Retinal pigment epithelial cell (primary cell): ENCODE measurements at regions not wholly inside any gene's neighbourhood (a gene's known extent, or its start where the extent isn't known, plus 50 kb on each side); places are given as distances from the start of the nearest gene placed in this dataset.
"Not testable (repeated sequence)": the region's sequence is repeated elsewhere in the genome, so short reads cannot be mapped to it uniquely, and the experiment has no call there.

Experiments
- DNase-seq: peaks from one replicate; pipeline ENCODE4 v3.0.0-alpha.2; 2010; ENCODE audit warnings: low read depth
- H3K4me3 ChIP-seq: 2 replicates; pipeline ENCODE4 v1.5.1; 2011; ENCODE audit warnings: mild to moderate bottlenecking, low read length, control low read depth, moderate library complexity
- CTCF ChIP-seq: conservative IDR thresholded peaks from 2 replicates; pipeline ENCODE4 v1.5.1; 2011; ENCODE audit warnings: low read depth, low read length, control low read depth, inconsistent platforms

GRCh38 chr7:9391984-9392383, 958.6 kb downstream of the NXPH1 start:
- no peak for DNase-seq
- no peak for TF ChIP-seq CTCF
- H3K4me3 ChIP-seq = no peak overlapping the region

GRCh38 chr7:9404386-9404785, 971.0 kb downstream of the NXPH1 start:
- not testable (repeated sequence) for DNase-seq, H3K4me3 ChIP-seq

- no peak overlapping the region for H3K4me3 ChIP-seq
- no peak for TF ChIP-seq CTCF
- DNase-seq = peak; percentile 50
Measured at GRCh38 chr7:9407816-9408215, 974.4 kb downstream of the NXPH1 start.

GRCh38 chr7:9453521-9453920, 1020.1 kb downstream of the NXPH1 start:
- no peak for TF ChIP-seq CTCF
- no peak for DNase-seq
- H3K4me3 ChIP-seq = no peak overlapping the region

GRCh38 chr7:9488555-9488954, 1055.1 kb downstream of the NXPH1 start:
- DNase-seq = peak; percentile 32
- TF ChIP-seq CTCF = no peak
- H3K4me3 ChIP-seq = no peak overlapping the region

GRCh38 chr7:9498303-9498702, 1064.9 kb downstream of the NXPH1 start:
- no peak for DNase-seq

GRCh38 chr7:9502269-9502668, 1068.9 kb downstream of the NXPH1 start:
- TF ChIP-seq CTCF = no peak
- no peak overlapping the region for H3K4me3 ChIP-seq
- no peak for DNase-seq

More at GRCh38 chr7:9498303-9498702, 1064.9 kb downstream of the NXPH1 start:
- H3K4me3 ChIP-seq = no peak overlapping the region
- TF ChIP-seq CTCF = no peak

- no peak overlapping the region for H3K4me3 ChIP-seq
- no peak for DNase-seq
- no peak for TF ChIP-seq CTCF
Measured at GRCh38 chr7:9504678-9505077, 1071.3 kb downstream of the NXPH1 start.
